K562 (cell line): ENCODE measurements at regions not wholly inside any gene's neighbourhood (a gene's known extent, or its start where the extent isn't known, plus 50 kb on each side); places are given as distances from the start of the nearest gene placed in this dataset.

ENCODE experiments used
- ATAC-seq: fragments of 200-7000 bp; cut with Tn5 transposase; 3 replicates; pipeline ENCODE4 v1.9.1; 2020; ENCODE audit warnings: moderate library complexity
- BruUV-seq: library from RNA; stranded (reverse); fragments of 400-500 nt; replicated peaks from 2 replicates; lab custom pipeline; 2021; lab: Mats Ljungman, UMichigan
- CTCF ChIA-PET: fragments of 300-600 bp; formaldehyde crosslinking; extraction: SDS; loops from one replicate; lab custom pipeline; 2021; ENCODE audit warnings: low intra/inter-chr PET ratio; lab: Yijun Ruan, JAX
- POLR2A ChIA-PET: fragments of 300-600, 350-650 bp; sonication (Branson Sonifier 250); formaldehyde crosslinking; extraction: SDS; loops from one replicate; lab custom pipeline; 2021; ENCODE audit warnings: antibody characterized with exemption, inconsistent platforms; lab: Yijun Ruan, JAX
- DNase-seq, 4 experiments: peaks; one replicate each; pipeline versions ENCODE4 v3.0.0 to v3.0.0-alpha.2; 2011 to 2018; ENCODE audit warnings: low spot score in 3 of 4, mixed read lengths in 3 of 4; ENCODE audit errors: extremely low read depth in 1 of 4
- FAIRE-seq: peaks from 2 replicates; lab custom pipeline; 2011; peaks lifted over from hg19 to GRCh38; lab: Jason Lieb, UNC
- H2AFZ ChIP-seq: 2 replicates; pipeline ENCODE4 v1.6.0; 2011; ENCODE audit warnings: low read depth, low read length, control low read depth, inconsistent platforms
- H3K27ac ChIP-seq: fragments of 200-600 bp; 3 replicates; pipeline ENCODE4 v1.8.0; 2011; ENCODE audit warnings: low read depth, mild to moderate bottlenecking, control low read depth, inconsistent platforms, low read length, moderate library complexity, mixed read lengths; ENCODE audit errors: extremely low read depth
- H3K27me3 ChIP-seq, 2 experiments: fragments of 300-600 bp in 1 of 2; 2 replicates in 1 of 2; 3 replicates in 1 of 2; pipeline versions ENCODE4 v1.6.0 to v1.8.0; 2011; ENCODE audit warnings: inconsistent platforms in 2 of 2, low read length in 2 of 2, mild to moderate bottlenecking in 1 of 2, mixed read lengths in 1 of 2, moderate library complexity in 1 of 2; ENCODE audit not compliant: control insufficient read depth in 2 of 2, insufficient read depth in 2 of 2
- H3K36me3 ChIP-seq: fragments of 300-600 bp; 3 replicates; pipeline ENCODE4 v1.8.0; 2011; ENCODE audit warnings: mild to moderate bottlenecking, low read length, inconsistent platforms; ENCODE audit not compliant: control insufficient read depth, insufficient read depth
- H3K4me1 ChIP-seq, 2 experiments: fragments of 200-600 bp in 1 of 2; replicated peaks in 1 of 2; 2 replicates in 1 of 2; 3 replicates in 1 of 2; pipeline versions ENCODE4 v1.5.1 to v1.8.0; 2011; ENCODE audit warnings: inconsistent platforms in 2 of 2, low read length in 2 of 2, mild to moderate bottlenecking in 1 of 2, mixed read lengths in 1 of 2, moderate library complexity in 1 of 2; ENCODE audit not compliant: control insufficient read depth in 2 of 2, insufficient read depth in 2 of 2
- H3K4me2 ChIP-seq: 2 replicates; pipeline ENCODE4 v1.6.1; 2011; ENCODE audit warnings: low read length, control low read depth, inconsistent platforms, mixed read lengths; ENCODE audit not compliant: insufficient read depth
- H3K4me3 ChIP-seq: fragments of 200-600 bp; sonication (generic), shearing (Covaris generic); 2 replicates; pipeline ENCODE4 v1.5.1; 2016; ENCODE audit warnings: control low read depth, inconsistent platforms
- H3K79me2 ChIP-seq: fragments of 200-600 bp; 3 replicates; pipeline ENCODE4 v1.8.0; 2011; ENCODE audit warnings: low read length, inconsistent platforms; ENCODE audit not compliant: control insufficient read depth, insufficient read depth
- H3K9ac ChIP-seq, 2 experiments: 2 replicates each; pipeline versions ENCODE4 v1.6.0 to v1.6.1; 2011; ENCODE audit warnings: low read depth in 2 of 2, low read length in 2 of 2, control low read depth in 1 of 2, inconsistent platforms in 1 of 2, mild to moderate bottlenecking in 1 of 2, mixed read lengths in 1 of 2; ENCODE audit not compliant: insufficient read depth in 1 of 2
- H3K9me1 ChIP-seq: one replicate; pipeline ENCODE4 v1.6.0; 2011; ENCODE audit warnings: inconsistent platforms, mild to moderate bottlenecking, low read length, moderate library complexity; ENCODE audit not compliant: control insufficient read depth, insufficient read depth
- H3K9me3 ChIP-seq: replicated peaks from 2 replicates; pipeline ENCODE4 v1.5.1; 2011; ENCODE audit warnings: low read depth, low read length, inconsistent platforms; ENCODE audit not compliant: control insufficient read depth, insufficient read depth
- H4K20me1 ChIP-seq: replicated peaks from 2 replicates; pipeline ENCODE4 v1.6.1; 2011; ENCODE audit warnings: low read length, inconsistent platforms, mixed read lengths; ENCODE audit not compliant: control insufficient read depth, insufficient read depth
- CCNT2 ChIP-seq: IDR thresholded peaks from 2 replicates; pipeline ENCODE4 v1.6.1; 2011; ENCODE audit warnings: borderline replicate concordance, low read depth, mild to moderate bottlenecking, moderate library complexity, mixed read lengths, low read length; ENCODE audit not compliant: insufficient read length; ENCODE audit errors: extremely low read depth
- GTF3C2 ChIP-seq: IDR thresholded peaks from 3 replicates; pipeline ENCODE4 v1.6.1; 2011; ENCODE audit warnings: borderline replicate concordance, mild to moderate bottlenecking, moderate library complexity; ENCODE audit not compliant: insufficient read length; ENCODE audit errors: extremely low read depth
- WGBS: fragments of 100-300 bp; shearing (Covaris generic); methylation state at CpG from one replicate; pipeline ENCODE4 v1.1.6; 2016; ENCODE audit warnings: low coverage, mixed read lengths; ENCODE audit not compliant: insufficient coverage; ENCODE audit errors: missing lambda C conversion rate; 5-methylcytosine and 5-hydroxymethylcytosine counted together
- in situ Hi-C: fragments of 300-500 bp; cut with MboI; formaldehyde crosslinking; loops from 4 replicates; pipeline ENCODE4 v1.15.0; 2018; ENCODE audit warnings: inconsistent platforms, mixed read lengths
- intact Hi-C: fragments of 100-400 bp; cut with micrococcal nuclease; formaldehyde crosslinking; loops from 2 replicates; pipeline ENCODE4 v1.14.2; 2022
- TF ChIP-seq, protein P1 (sequence below): fragments of 450-650 bp; IDR thresholded peaks from 2 replicates; pipeline ENCODE4 v1.6.1; 2016; ENCODE audit warnings: low read depth
- TF ChIP-seq, protein P2 (sequence below): fragments of 450-650 bp; formaldehyde crosslinking; conservative IDR thresholded peaks from 2 replicates; pipeline ENCODE4 v1.4.0; 2022; ENCODE audit warnings: mild to moderate bottlenecking, missing genetic modification characterization
- TF ChIP-seq, protein P3 (sequence below): fragments of 450-650 bp; formaldehyde crosslinking; IDR thresholded peaks from 2 replicates; pipeline ENCODE4 v1.4.0; 2020; ENCODE audit warnings: mild to moderate bottlenecking, moderate library complexity

- TF ChIP-seq, protein P1, sequence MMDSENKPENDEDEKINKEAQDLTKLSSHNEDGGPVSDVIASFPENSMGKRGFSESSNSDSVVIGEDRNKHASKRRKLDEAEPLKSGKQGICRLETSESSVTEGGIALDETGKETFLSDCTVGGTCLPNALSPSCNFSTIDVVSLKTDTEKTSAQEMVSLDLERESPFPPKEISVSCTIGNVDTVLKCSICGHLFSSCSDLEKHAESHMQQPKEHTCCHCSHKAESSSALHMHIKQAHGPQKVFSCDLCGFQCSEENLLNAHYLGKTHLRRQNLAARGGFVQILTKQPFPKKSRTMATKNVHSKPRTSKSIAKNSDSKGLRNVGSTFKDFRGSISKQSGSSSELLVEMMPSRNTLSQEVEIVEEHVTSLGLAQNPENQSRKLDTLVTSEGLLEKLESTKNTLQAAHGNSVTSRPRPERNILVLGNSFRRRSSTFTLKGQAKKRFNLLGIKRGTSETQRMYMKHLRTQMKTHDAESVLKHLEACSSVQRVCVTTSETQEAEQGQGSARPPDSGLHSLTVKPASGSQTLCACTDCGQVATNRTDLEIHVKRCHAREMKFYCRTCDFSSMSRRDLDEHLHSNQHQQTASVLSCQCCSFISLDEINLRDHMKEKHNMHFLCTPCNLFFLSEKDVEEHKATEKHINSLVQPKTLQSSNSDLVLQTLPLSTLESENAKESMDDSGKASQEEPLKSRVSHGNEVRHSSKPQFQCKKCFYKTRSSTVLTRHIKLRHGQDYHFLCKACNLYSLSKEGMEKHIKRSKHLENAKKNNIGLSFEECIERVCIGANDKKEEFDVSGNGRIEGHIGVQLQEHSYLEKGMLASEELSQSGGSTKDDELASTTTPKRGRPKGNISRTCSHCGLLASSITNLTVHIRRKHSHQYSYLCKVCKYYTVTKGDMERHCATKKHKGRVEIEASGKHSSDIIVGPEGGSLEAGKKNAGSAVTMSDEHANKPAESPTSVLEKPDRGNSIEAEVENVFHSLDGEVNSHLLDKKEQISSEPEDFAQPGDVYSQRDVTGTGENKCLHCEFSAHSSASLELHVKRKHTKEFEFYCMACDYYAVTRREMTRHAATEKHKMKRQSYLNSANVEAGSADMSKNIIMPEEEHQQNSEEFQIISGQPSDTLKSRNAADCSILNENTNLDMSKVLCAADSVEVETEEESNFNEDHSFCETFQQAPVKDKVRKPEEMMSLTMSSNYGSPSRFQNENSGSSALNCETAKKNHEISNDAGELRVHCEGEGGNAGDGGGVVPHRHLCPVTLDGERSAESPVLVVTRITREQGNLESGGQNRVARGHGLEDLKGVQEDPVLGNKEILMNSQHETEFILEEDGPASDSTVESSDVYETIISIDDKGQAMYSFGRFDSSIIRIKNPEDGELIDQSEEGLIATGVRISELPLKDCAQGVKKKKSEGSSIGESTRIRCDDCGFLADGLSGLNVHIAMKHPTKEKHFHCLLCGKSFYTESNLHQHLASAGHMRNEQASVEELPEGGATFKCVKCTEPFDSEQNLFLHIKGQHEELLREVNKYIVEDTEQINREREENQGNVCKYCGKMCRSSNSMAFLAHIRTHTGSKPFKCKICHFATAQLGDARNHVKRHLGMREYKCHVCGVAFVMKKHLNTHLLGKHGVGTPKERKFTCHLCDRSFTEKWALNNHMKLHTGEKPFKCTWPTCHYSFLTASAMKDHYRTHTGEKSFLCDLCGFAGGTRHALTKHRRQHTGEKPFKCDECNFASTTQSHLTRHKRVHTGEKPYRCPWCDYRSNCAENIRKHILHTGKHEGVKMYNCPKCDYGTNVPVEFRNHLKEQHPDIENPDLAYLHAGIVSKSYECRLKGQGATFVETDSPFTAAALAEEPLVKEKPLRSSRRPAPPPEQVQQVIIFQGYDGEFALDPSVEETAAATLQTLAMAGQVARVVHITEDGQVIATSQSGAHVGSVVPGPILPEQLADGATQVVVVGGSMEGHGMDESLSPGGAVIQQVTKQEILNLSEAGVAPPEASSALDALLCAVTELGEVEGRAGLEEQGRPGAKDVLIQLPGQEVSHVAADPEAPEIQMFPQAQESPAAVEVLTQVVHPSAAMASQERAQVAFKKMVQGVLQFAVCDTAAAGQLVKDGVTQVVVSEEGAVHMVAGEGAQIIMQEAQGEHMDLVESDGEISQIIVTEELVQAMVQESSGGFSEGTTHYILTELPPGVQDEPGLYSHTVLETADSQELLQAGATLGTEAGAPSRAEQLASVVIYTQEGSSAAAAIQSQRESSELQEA = no peak
Measured at GRCh38 chr10:21424459-21424861, 101.0 kb downstream of the SKIDA1 start (continued).

DNA sequence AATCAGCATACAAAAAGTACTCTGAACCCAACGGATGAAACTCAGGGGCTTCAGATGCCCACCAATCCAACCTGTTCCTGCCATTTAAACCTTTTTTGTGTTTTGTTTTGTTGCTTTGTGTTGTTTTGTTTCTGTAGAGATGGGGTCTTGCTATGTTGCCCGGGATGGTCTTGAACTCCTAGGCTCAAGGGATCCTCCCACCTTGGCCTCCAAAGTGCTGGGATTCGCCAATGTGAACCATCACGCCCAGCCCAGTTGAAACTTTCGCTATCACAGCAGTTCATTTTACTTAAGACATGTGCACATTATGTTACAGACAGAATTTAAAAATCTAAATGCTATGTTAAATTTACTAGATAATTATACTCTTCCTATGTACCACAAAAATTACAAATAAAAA is 101.6 kb downstream of the SKIDA1 start:
- in situ Hi-C loops = no loop called here
- DNase-seq (no peak), ATAC-seq (no peak), FAIRE-seq (no peak)
- Histone ChIP-seq H3K9me1 (no peaks in the 10 kb centered on the region), H3K4me2 (no peak overlapping the region), H3K4me1 (no peaks in the 10 kb centered on the region), H3K36me3 (no peaks in the 10 kb centered on the region), H3K9ac (no peak overlapping the region), H3K4me3 (no peak overlapping the region), H3K79me2 (no peaks in the 10 kb centered on the region), H3K27me3 (peaks cover 2 to 27% of the 10 kb centered on the region in 2 experiments; a peak in 4 of 5 replicates), H3K27ac (no peak overlapping the region), H4K20me1 (no peaks in the 10 kb centered on the region), H3K9me3 (no peaks in the 10 kb centered on the region), H2AFZ (no peak overlapping the region)
- intact Hi-C loops = no loop called here
- WGBS = 12% methylated on average over 5 of the region's 5 CpGs
- POLR2A ChIA-PET = interaction anchor here (0.5 kb wide), 1 partner anchor 207 kb away, joined by 3 read pairs; no protein-coding TSS in a partner anchor
- CTCF ChIA-PET = no interaction called here
- no TSS peak for BruUV-seq
- TF ChIP-seq CCNT2 = no peak
- TF ChIP-seq GTF3C2 = no peak
- TF ChIP-seq, protein P2, sequence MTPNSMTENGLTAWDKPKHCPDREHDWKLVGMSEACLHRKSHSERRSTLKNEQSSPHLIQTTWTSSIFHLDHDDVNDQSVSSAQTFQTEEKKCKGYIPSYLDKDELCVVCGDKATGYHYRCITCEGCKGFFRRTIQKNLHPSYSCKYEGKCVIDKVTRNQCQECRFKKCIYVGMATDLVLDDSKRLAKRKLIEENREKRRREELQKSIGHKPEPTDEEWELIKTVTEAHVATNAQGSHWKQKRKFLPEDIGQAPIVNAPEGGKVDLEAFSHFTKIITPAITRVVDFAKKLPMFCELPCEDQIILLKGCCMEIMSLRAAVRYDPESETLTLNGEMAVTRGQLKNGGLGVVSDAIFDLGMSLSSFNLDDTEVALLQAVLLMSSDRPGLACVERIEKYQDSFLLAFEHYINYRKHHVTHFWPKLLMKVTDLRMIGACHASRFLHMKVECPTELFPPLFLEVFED (CRISPR knock-in tag) = no peak
- TF ChIP-seq, protein P3, sequence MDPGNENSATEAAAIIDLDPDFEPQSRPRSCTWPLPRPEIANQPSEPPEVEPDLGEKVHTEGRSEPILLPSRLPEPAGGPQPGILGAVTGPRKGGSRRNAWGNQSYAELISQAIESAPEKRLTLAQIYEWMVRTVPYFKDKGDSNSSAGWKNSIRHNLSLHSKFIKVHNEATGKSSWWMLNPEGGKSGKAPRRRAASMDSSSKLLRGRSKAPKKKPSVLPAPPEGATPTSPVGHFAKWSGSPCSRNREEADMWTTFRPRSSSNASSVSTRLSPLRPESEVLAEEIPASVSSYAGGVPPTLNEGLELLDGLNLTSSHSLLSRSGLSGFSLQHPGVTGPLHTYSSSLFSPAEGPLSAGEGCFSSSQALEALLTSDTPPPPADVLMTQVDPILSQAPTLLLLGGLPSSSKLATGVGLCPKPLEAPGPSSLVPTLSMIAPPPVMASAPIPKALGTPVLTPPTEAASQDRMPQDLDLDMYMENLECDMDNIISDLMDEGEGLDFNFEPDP (CRISPR knock-in tag) = no peak
